ENCODE measurements at regions not wholly inside any gene's neighbourhood (a gene's known extent, or its start where the extent isn't known, plus 50 kb on each side); places are given as distances from the start of the nearest gene placed in this dataset.

DNA sequence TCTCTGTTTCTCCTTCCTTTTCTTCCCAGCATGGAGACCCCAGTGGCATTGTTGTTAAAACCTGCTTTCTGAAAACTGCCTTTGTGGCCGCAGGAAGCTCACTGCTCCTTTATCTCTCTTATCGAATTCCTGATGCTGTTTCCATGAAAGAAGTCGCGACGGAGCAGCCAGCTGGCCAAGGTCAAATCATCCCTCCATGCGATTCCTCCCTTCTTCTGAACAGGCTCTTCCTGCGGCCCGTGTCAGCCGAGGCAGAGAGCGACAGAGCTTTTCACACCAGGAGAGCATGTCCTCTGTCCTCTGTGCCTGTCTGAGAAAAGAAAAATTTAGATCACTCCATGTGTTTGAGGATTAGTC lies 242.1 kb upstream of the PITRM1 start:
- no peak for DNase-seq (ENCODE audit: low spot score)

DNA sequence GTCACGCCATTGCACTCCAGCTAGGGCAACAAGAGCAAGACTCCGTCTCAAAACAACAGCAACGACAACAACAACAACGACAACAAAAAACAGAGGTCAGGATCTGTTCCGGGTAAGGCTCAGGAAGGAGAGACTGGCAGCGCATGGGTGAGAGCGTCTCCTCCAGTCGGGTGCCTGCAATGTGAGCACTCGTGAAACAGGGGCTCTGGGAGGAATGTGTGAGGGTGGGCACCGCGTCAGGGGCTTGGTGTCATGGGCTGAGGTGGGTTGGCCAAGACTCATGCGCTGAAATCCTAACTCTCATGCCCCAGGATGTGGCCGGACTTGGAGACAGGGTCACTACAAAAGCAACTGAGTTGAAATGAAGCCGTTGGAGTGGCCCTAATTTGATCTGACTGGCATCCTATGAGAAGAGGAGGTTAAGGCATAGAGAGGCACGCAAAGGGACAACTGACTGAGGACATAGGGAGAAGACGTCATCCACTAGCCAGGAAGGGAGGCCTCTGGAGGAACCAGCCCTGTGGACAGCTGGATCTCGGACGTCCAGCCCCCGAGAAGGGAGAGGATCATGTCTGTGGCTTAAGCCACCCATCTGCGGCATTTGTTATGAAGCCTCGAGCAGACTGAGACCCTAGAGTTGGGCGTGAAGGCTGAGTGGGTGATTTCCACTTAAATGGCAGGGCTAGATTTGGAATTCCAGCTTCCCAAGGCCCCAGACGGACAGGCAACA lies 241.5 kb upstream of the PITRM1 start:
- no peak for DNase-seq (ENCODE audit: low spot score)

- DNase-seq (ENCODE audit: low spot score) = no peak
Measured at GRCh38 chr10:3412646-3413045, 240.1 kb upstream of the PITRM1 start.

GRCh38 chr10:3412071-3412582 lies 239.5 kb upstream of the PITRM1 start:
- DNase-seq (ENCODE audit: low spot score) = no peak

- no peak for DNase-seq (ENCODE audit: low spot score)
Measured at GRCh38 chr10:3411044-3411443, 238.5 kb upstream of the PITRM1 start.

GRCh38 chr10:3409928-3410327 lies 237.3 kb upstream of the PITRM1 start:
- no peak for DNase-seq (ENCODE audit: low spot score)

DNA sequence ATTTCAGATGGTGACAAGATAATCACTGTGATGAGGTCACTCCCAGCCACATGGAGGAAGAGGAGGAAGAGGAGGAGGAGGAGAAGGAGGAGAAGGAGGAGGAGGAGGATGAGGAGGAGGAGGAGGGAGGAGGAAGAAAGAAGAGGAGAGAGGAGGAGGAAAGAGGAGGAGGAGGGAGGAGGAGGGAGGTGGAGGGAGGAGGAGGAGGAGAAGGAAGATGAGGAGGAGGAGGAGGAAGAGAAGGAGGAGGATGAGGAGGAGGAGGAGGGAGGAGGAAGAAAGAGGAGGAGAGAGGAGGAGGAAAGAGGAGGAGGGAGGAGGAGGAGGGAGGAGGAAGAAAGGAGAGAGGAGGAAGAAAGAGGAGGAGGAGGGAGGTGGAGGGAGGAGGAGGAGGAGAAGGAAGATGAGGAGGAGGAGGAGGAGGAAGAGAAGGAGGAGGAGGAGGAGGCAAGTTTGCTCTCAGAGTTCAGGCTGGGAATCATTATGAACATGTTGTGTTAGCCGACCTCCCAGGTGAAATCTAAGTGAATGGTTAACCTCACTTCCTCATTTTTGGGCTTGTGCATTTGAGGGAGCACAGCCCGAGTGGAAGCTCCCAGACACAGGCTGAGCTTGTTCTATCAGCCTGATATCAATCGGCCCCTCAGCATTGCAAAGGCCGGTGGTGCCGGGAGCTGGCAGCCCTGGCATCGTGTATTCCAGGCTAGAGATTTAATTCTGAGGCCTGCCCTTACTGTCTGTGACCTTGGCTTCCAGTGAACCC lies 236.2 kb upstream of the PITRM1 start:
- DNase-seq (ENCODE audit: low spot score) = peak; percentile 38

GRCh38 chr10:3407208-3407607 lies 234.6 kb upstream of the PITRM1 start:
- DNase-seq (ENCODE audit: low spot score) = no peak

GRCh38 chr10:3406556-3406955 lies 234.0 kb upstream of the PITRM1 start:
- no peak for DNase-seq (ENCODE audit: low spot score)

GRCh38 chr10:3404381-3404780 lies 231.8 kb upstream of the PITRM1 start:
- no peak for DNase-seq (ENCODE audit: low spot score)

DNA sequence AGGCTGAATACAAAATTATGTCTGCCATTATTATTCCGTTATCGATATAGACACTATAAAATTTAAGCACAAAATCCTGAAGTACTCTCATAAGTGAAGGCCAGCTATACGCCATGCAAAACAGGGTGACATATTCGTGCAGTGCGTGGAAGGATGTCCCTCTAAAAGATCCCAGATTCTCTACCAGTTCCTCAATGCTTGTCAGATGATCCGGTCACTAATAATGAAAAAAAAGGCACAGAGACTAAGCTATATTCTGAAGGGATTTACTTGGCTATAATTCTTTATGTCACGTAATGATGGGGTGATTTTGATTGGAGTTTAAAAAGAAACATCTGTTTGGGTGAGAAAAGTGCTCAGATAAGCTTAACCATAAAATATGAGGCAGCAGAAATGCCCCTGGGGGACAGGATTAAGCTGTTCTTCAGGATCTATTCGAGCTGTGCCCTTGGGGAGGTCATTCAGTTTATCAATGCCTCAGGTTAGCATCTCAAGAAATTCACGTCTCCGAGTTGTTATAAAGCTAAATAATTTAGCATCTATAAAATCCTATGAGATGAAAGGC lies 229.7 kb upstream of the PITRM1 start:
- no peak for DNase-seq (ENCODE audit: low spot score)

- DNase-seq (ENCODE audit: low spot score) = no peak
Measured at GRCh38 chr10:3401491-3401938, 228.9 kb upstream of the PITRM1 start.

- no peak for DNase-seq (ENCODE audit: low spot score)
Measured at GRCh38 chr10:3400348-3400747, 227.8 kb upstream of the PITRM1 start.

GRCh38 chr10:3399756-3400155 lies 227.2 kb upstream of the PITRM1 start:
- peak; percentile 44 for DNase-seq (ENCODE audit: low spot score)

DNA sequence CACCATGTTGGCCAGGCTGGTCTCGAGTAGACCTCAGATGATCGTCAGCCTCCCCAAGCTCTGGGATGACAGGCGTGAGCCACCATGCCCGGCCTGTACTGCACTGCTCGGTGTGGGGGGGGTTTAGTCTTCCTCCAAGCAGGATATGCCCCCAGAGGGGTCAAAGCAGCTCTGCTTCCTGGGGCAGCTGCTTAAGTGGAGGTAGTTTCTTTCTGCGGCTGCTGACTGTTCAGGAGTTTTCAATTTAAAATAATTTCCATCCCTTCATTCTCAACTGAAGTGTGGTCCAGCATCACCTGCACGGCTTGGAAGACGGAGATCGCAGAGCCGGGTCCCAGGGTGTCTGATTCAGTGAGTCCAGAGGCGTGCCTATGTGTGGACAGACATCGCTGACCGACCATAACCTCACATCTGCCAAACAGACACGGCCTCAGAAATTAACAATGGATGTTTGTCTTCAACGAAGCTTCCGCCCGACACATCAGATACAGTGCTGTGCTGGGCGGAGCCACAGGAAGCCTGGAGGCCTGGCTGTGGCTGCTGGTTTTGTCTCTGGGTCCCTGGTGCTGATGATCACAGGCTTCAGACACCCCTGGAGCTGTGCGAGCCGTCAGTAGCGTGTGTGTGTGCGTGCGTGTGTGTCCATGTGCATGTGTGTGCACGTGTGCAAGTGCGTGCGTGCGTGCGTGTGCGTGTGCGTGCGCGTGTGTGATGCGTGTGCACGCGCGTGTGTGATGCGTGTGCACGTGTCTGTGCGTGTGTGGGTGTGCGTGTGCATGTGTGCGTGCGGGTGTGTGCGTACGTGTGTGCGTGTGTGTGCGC lies 226.5 kb upstream of the PITRM1 start:
- DNase-seq (ENCODE audit: low spot score) = peak; percentile 88

- no peak for DNase-seq (ENCODE audit: low spot score)
Measured at GRCh38 chr10:3397846-3398245, 225.3 kb upstream of the PITRM1 start.

GRCh38 chr10:3397231-3397630 lies 224.6 kb upstream of the PITRM1 start:
- peak; percentile 36 for DNase-seq (ENCODE audit: low spot score)

- no peak for DNase-seq (ENCODE audit: low spot score)
Measured at GRCh38 chr10:3396116-3396515, 223.5 kb upstream of the PITRM1 start.

GRCh38 chr10:3395458-3395861 lies 222.9 kb upstream of the PITRM1 start:
- DNase-seq (ENCODE audit: low spot score) = no peak

DNA sequence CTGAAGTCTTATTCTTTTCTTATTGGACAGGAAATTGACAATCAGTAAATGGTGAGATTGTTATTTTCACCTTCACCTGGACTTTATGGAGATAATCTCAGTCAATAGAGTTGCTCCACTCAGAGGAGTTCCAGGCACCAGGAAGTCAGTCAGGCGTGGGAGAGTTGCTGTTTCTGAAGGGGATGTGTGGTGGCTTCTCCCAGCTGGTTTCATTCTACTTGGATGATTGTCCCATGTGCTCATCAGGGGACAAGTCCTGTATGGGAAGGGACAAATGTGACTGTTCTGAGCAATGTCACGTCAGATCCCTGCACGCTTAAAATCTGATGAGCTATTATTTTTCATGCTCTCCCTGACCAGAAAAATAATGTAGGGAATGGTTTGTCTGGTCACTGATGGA lies 222.5 kb upstream of the PITRM1 start:
- DNase-seq (ENCODE audit: low spot score) = no peak

GRCh38 chr10:3393958-3394357 lies 221.4 kb upstream of the PITRM1 start:
- no peak for DNase-seq (ENCODE audit: low spot score)

- DNase-seq (ENCODE audit: low spot score) = no peak
Measured at GRCh38 chr10:3391657-3392056, 219.1 kb upstream of the PITRM1 start.

Measured in HT-29 (cell line).